Endothelial cell of umbilical vein (primary cell): ENCODE measurements at regions not wholly inside any gene's neighbourhood (a gene's known extent, or its start where the extent isn't known, plus 50 kb on each side); places are given as distances from the start of the nearest gene placed in this dataset.

Experiments
- BruUV-seq: library from RNA; stranded (reverse); fragments of 400-500 nt; replicated peaks from 2 replicates; lab custom pipeline; 2021; lab: Mats Ljungman, UMichigan
- CTCF ChIA-PET: fragments of 300-600, 350-600 bp; sonication (Branson Sonifier 250); formaldehyde crosslinking; loops from one replicate; lab custom pipeline; 2021; ENCODE audit warnings: antibody characterized with exemption, inconsistent platforms; lab: Charles Lee
- POLR2A ChIA-PET: fragments of 300-600, 350-600 bp; sonication (Branson Sonifier 250); formaldehyde crosslinking; loops from one replicate; lab custom pipeline; 2021; ENCODE audit warnings: antibody characterized with exemption, inconsistent platforms; lab: Charles Lee
- DNase-seq: peaks from one replicate; pipeline ENCODE4 v3.0.0-alpha.2; 2011; ENCODE audit warnings: low read depth, low spot score
- FAIRE-seq: peaks from 2 replicates; lab custom pipeline; 2011; peaks lifted over from hg19 to GRCh38; lab: Jason Lieb, UNC
- H2AFZ ChIP-seq: 2 replicates; pipeline ENCODE4 v1.6.0; 2012; ENCODE audit warnings: low read depth, low read length, control low read depth, inconsistent platforms
- H3K27ac ChIP-seq: 2 replicates; pipeline ENCODE4 v1.5.1; 2011; ENCODE audit warnings: low read depth, mild to moderate bottlenecking, control low read depth, low read length, moderate library complexity; ENCODE audit not compliant: insufficient read depth
- H3K27me3 ChIP-seq, 2 experiments: 2 replicates each; pipeline versions ENCODE4 v1.6.0 to v1.6.1; 2011; ENCODE audit warnings: low read length in 2 of 2, mixed read lengths in 1 of 2; ENCODE audit not compliant: control insufficient read depth in 2 of 2, insufficient read depth in 2 of 2
- H3K36me3 ChIP-seq, 2 experiments: 2 replicates in 1 of 2; 3 replicates in 1 of 2; pipeline ENCODE4 v1.5.1; 2011; ENCODE audit warnings: low read length in 2 of 2, mild to moderate bottlenecking in 1 of 2, moderate library complexity in 1 of 2; ENCODE audit not compliant: control insufficient read depth in 2 of 2, insufficient read depth in 2 of 2; ENCODE audit errors: extremely low read depth in 1 of 2
- H3K4me1 ChIP-seq: 3 replicates; pipeline ENCODE4 v1.5.1; 2011; ENCODE audit warnings: mild to moderate bottlenecking, low read length; ENCODE audit not compliant: control insufficient read depth, insufficient read depth; ENCODE audit errors: extremely low read depth
- H3K4me2 ChIP-seq: 2 replicates; pipeline ENCODE4 v1.6.1; 2011; ENCODE audit warnings: low read length, control low read depth, mixed read lengths; ENCODE audit not compliant: insufficient read depth
- H3K4me3 ChIP-seq, 3 experiments: fragments of 200-600 bp in 1 of 3; sonication (generic), shearing (Covaris generic) in 1 of 3; replicated peaks in 1 of 3; 2 replicates each; pipeline ENCODE4 v1.5.1; 2011 to 2016; ENCODE audit warnings: control low read depth in 3 of 3, low read length in 3 of 3, mild to moderate bottlenecking in 2 of 3, inconsistent platforms in 1 of 3, low read depth in 1 of 3, moderate library complexity in 1 of 3; ENCODE audit not compliant: insufficient read depth in 1 of 3
- H3K79me2 ChIP-seq: 2 replicates; pipeline ENCODE4 v1.6.0; 2012; ENCODE audit warnings: low read length, inconsistent platforms; ENCODE audit not compliant: control insufficient read depth, insufficient read depth
- H3K9ac ChIP-seq: replicated peaks from 2 replicates; pipeline ENCODE3; 2011; ENCODE audit warnings: low read length, control low read depth; ENCODE audit not compliant: insufficient read depth; ENCODE audit errors: extremely low read depth
- H3K9me1 ChIP-seq: replicated peaks from 3 replicates; pipeline ENCODE4 v1.6.0; 2011; ENCODE audit warnings: mild to moderate bottlenecking, low read length; ENCODE audit not compliant: control insufficient read depth, insufficient read depth; ENCODE audit errors: extremely low read depth
- H3K9me3 ChIP-seq: replicated peaks from 2 replicates; pipeline ENCODE4 v1.5.1; 2012; ENCODE audit warnings: low read length, inconsistent platforms; ENCODE audit not compliant: control insufficient read depth, insufficient read depth
- H4K20me1 ChIP-seq: replicated peaks from 2 replicates; pipeline ENCODE3; 2011; ENCODE audit warnings: mild to moderate bottlenecking, low read length; ENCODE audit not compliant: control insufficient read depth, insufficient read depth; ENCODE audit errors: extremely low read depth
- EZH2 ChIP-seq: IDR thresholded peaks from 2 replicates; pipeline ENCODE4 v1.6.1; 2012; ENCODE audit warnings: borderline replicate concordance, low read depth, mild to moderate bottlenecking, moderate library complexity, low read length, inconsistent platforms; ENCODE audit not compliant: severe bottlenecking
- FOS ChIP-seq: IDR thresholded peaks from 2 replicates; pipeline ENCODE4 v1.6.1; 2011; ENCODE audit warnings: mild to moderate bottlenecking, low read length, moderate library complexity, borderline replicate concordance; ENCODE audit not compliant: insufficient read depth
- GATA2 ChIP-seq: IDR thresholded peaks from 2 replicates; pipeline ENCODE4 v1.7.0; 2011; ENCODE audit warnings: low read depth, mild to moderate bottlenecking, moderate library complexity, mixed read lengths, low read length; ENCODE audit not compliant: insufficient read length, insufficient read depth
- JUN ChIP-seq: IDR thresholded peaks from 2 replicates; pipeline ENCODE4 v1.6.1; 2011; ENCODE audit warnings: borderline replicate concordance, low read depth; ENCODE audit not compliant: insufficient read length, insufficient read depth
- MYC ChIP-seq: IDR thresholded peaks from one replicate; pipeline ENCODE4 v1.6.1; 2011; ENCODE audit warnings: mild to moderate bottlenecking, low read depth, low read length
- POLR2A ChIP-seq: IDR thresholded peaks from 2 replicates; pipeline ENCODE4 v1.6.1; 2012; ENCODE audit warnings: low read depth, mild to moderate bottlenecking, control low read depth, low read length
- POLR2AphosphoS5 ChIP-seq: IDR thresholded peaks from 2 replicates; pipeline ENCODE4 v1.6.1; 2012; ENCODE audit warnings: low read depth, mild to moderate bottlenecking, control low read depth, low read length, moderate library complexity; ENCODE audit not compliant: insufficient read depth
- dilution Hi-C: fragments of 300-500 bp; cut with MboI; formaldehyde crosslinking; loops from one replicate; pipeline ENCODE4 v1.15.0; 2019; ENCODE audit warnings: low sequenced_read_pairs; ENCODE audit not compliant: extremely low pct_ligation_motif_present
- intact Hi-C: fragments of 100-400 bp; cut with micrococcal nuclease; formaldehyde crosslinking; loops from one replicate; pipeline ENCODE4 v1.10.0; 2022
- TF ChIP-seq, protein P1 (sequence below): IDR thresholded peaks from 2 replicates; pipeline ENCODE4 v1.6.1; 2011; ENCODE audit not compliant: insufficient read depth, insufficient read length
- TF ChIP-seq, protein P2 (sequence below), 2 donors: IDR thresholded peaks; 1 replicate in 1 of 2; 2 replicates in 1 of 2; pipeline ENCODE4 v1.5.1; 2011; ENCODE audit warnings: low read length in 2 of 2, mild to moderate bottlenecking in 2 of 2, moderate library complexity in 2 of 2, control low read depth in 1 of 2, inconsistent platforms in 1 of 2, low read depth in 1 of 2; ENCODE audit not compliant: insufficient read depth in 1 of 2; ENCODE audit errors: extremely low read depth in 1 of 2

GRCh38 chr7:30232391-30232790, 52.0 kb upstream of the ZNRF2 start:
- no peaks in the 10 kb centered on the region for H3K4me1 ChIP-seq
- FAIRE-seq (no peak), DNase-seq (no peak)
- no TSS peak for BruUV-seq
- dilution Hi-C loops (no loop called here), intact Hi-C loops (no loop called here)
- H3K79me2 ChIP-seq = no peaks in the 10 kb centered on the region
- TF ChIP-seq GATA2 (no peak), EZH2 (no peak), FOS (no peak), MYC (no peak), POLR2A (no peak), JUN (no peak), POLR2AphosphoS5 (no peak)
- TF ChIP-seq, protein P1, sequence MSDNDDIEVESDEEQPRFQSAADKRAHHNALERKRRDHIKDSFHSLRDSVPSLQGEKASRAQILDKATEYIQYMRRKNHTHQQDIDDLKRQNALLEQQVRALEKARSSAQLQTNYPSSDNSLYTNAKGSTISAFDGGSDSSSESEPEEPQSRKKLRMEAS = no peak
- TF ChIP-seq, protein P2, sequence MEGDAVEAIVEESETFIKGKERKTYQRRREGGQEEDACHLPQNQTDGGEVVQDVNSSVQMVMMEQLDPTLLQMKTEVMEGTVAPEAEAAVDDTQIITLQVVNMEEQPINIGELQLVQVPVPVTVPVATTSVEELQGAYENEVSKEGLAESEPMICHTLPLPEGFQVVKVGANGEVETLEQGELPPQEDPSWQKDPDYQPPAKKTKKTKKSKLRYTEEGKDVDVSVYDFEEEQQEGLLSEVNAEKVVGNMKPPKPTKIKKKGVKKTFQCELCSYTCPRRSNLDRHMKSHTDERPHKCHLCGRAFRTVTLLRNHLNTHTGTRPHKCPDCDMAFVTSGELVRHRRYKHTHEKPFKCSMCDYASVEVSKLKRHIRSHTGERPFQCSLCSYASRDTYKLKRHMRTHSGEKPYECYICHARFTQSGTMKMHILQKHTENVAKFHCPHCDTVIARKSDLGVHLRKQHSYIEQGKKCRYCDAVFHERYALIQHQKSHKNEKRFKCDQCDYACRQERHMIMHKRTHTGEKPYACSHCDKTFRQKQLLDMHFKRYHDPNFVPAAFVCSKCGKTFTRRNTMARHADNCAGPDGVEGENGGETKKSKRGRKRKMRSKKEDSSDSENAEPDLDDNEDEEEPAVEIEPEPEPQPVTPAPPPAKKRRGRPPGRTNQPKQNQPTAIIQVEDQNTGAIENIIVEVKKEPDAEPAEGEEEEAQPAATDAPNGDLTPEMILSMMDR (IDR thresholded peaks at IDR 0.05; ENCODE audit: extremely low read depth in 1 of 2, insufficient read depth in 1 of 2, low read depth in 1 of 2, low read length in 2 of 2) = no peak
- no peaks in the 10 kb centered on the region for H3K36me3 ChIP-seq
- no peak overlapping the region for H3K27ac ChIP-seq
- H3K4me2 ChIP-seq = no peak overlapping the region
- no peak overlapping the region for H3K9ac ChIP-seq
- ChIA-PET CTCF (interaction anchor here (0.6 kb wide), 1 partner anchor 95 kb away, joined by 3 read pairs; no protein-coding TSS in a partner anchor), POLR2A (no interaction called here)
- peaks cover 8 to 12% of the 10 kb centered on the region in 2 experiments for H3K27me3 ChIP-seq
- no peak overlapping the region for H3K4me3 ChIP-seq
- H3K9me3 ChIP-seq = no peaks in the 10 kb centered on the region
- H2AFZ ChIP-seq = no peak overlapping the region
- no peaks in the 10 kb centered on the region for H4K20me1 ChIP-seq
- no peaks in the 10 kb centered on the region for H3K9me1 ChIP-seq
